GM12865 (cell line): ENCODE measurements at regions not wholly inside any gene's neighbourhood (a gene's known extent, or its start where the extent isn't known, plus 50 kb on each side); places are given as distances from the start of the nearest gene placed in this dataset.
"Not testable (repeated sequence)": the region's sequence is repeated elsewhere in the genome, so short reads cannot be mapped to it uniquely, and the experiment has no call there.

Source experiments
- DNase-seq: peaks from one replicate; pipeline ENCODE4 v3.0.0; 2010; ENCODE audit warnings: low read depth
- H3K4me3 ChIP-seq: 2 replicates; pipeline ENCODE4 v1.5.1; 2011; ENCODE audit warnings: mild to moderate bottlenecking, low read depth, low read length, control low read depth
- CTCF ChIP-seq: IDR thresholded peaks from 2 replicates; pipeline ENCODE4 v1.5.1; 2011; ENCODE audit warnings: low read length, control low read depth, low read depth, inconsistent platforms; ENCODE audit not compliant: insufficient read depth; ENCODE audit errors: missing control alignments

GRCh38 chr5:124986667-124987066 lies 240.2 kb upstream of the ZNF608 start:
- no peak for TF ChIP-seq CTCF
- no peak overlapping the region for H3K4me3 ChIP-seq
- no peak for DNase-seq

GRCh38 chr5:124987786-124988185 lies 241.3 kb upstream of the ZNF608 start:
- not testable (repeated sequence) for DNase-seq, H3K4me3 ChIP-seq

GRCh38 chr5:124990723-124991122 lies 244.3 kb upstream of the ZNF608 start:
- H3K4me3 ChIP-seq: no peak overlapping the region
- DNase-seq: no peak
- TF ChIP-seq CTCF: no peak

GRCh38 chr5:124995421-124995820 lies 249.0 kb upstream of the ZNF608 start:
- H3K4me3 ChIP-seq: no peak overlapping the region
- no peak for TF ChIP-seq CTCF
- no peak for DNase-seq

GRCh38 chr5:124996023-124996763 lies 249.8 kb upstream of the ZNF608 start:
- no peak overlapping the region for H3K4me3 ChIP-seq
- DNase-seq: no peak
- no peak for TF ChIP-seq CTCF

GRCh38 chr5:124996764-124997077 lies 250.3 kb upstream of the ZNF608 start:
- no peak for DNase-seq
- TF ChIP-seq CTCF: no peak
- no peak overlapping the region for H3K4me3 ChIP-seq

GRCh38 chr5:124997186-124997893 lies 250.9 kb upstream of the ZNF608 start:
- no peak overlapping the region for H3K4me3 ChIP-seq
- DNase-seq: no peak
- no peak for TF ChIP-seq CTCF
